Testis (tissue), 2 donors: ENCODE measurements at regions not wholly inside any gene's neighbourhood (a gene's known extent, or its start where the extent isn't known, plus 50 kb on each side); places are given as distances from the start of the nearest gene placed in this dataset.

Source experiments
- DNase-seq: peaks from one replicate; pipeline ENCODE4 v3.0.0-alpha.2; 2019
- H3K27ac ChIP-seq, 2 donors: fragments of 200-600 bp; sonication (generic); one replicate each; pipeline ENCODE4 v1.5.1; 2019
- H3K27me3 ChIP-seq: fragments of 200-600 bp; sonication (generic); one replicate; pipeline ENCODE4 v1.5.1; 2019
- H3K36me3 ChIP-seq: fragments of 200-600 bp; sonication (generic); one replicate; pipeline ENCODE4 v1.5.1; 2017; ENCODE audit warnings: low read depth; ENCODE audit errors: missing control alignments
- H3K4me1 ChIP-seq: fragments of 200-600 bp; sonication (generic); one replicate; pipeline ENCODE4 v1.5.1; 2019
- H3K4me3 ChIP-seq, 2 donors: fragments of 200-600 bp; sonication (generic); one replicate each; pipeline ENCODE4 v1.5.1; 2017 to 2019
- H3K9me3 ChIP-seq: fragments of 200-600 bp; sonication (generic); one replicate; pipeline ENCODE4 v1.5.1; 2017
- POLR2A ChIP-seq: fragments of 450-650 bp; IDR thresholded peaks from one replicate; pipeline ENCODE4 v1.6.1; 2017; ENCODE audit warnings: antibody characterized with exemption, mild to moderate bottlenecking, moderate library complexity
- WGBS, 2 donors: methylation state at CpG; one replicate each; pipeline ENCODE4 v1.1.5; 2018; 5-methylcytosine and 5-hydroxymethylcytosine counted together
- intact Hi-C: fragments of 100-400 bp; cut with DNase I; formaldehyde crosslinking; loops from one replicate; pipeline ENCODE4 v1.15.1; 2023; ENCODE audit warnings: low total_unique reads
- TF ChIP-seq, protein P1 (sequence below), 3 experiments: fragments of 450-650 bp in 2 of 3; fragments of 200-600 bp in 1 of 3; sonication (generic) in 1 of 3; IDR thresholded peaks; one replicate each; pipeline ENCODE4 v1.5.1; 2016 to 2019; ENCODE audit warnings: antibody characterized with exemption in 3 of 3, mild to moderate bottlenecking in 2 of 3, moderate library complexity in 1 of 3

DNA sequence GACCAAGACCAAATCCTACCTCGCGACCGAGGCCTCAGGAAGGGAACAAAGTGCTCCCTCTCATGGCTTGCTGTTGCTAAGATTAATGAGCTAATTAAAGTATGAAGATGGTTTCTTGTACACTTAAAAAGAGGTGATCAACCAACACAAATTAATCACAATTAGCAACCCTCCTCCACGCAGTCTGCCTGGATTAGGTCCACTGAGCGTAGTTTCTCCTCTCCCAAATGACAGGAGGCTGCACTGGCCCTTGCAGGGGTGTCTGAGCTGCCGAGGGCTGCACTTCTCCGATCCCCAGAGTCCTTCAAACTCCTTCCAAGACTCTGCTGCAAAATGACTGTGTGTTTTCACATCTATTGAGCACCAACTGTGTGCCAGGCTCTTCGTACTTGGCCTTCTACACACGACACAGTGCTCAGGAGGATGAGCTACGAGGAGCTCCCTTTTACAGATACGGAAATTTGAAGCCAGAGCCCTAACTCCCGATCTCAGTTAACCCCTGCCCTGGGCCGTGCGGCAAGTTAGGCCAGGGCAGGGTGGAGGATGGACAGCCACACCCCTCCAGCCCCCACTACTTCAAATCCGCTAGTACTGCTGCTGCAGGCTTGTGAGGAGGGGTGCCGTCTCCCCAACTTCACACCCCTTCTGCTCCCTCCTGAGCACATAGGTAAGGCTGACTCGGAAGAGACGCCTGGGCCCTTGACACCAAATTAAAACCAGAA lies 101.0 kb upstream of the LINGO1 start:
- no peak for TF ChIP-seq POLR2A
- TF ChIP-seq, protein P1, sequence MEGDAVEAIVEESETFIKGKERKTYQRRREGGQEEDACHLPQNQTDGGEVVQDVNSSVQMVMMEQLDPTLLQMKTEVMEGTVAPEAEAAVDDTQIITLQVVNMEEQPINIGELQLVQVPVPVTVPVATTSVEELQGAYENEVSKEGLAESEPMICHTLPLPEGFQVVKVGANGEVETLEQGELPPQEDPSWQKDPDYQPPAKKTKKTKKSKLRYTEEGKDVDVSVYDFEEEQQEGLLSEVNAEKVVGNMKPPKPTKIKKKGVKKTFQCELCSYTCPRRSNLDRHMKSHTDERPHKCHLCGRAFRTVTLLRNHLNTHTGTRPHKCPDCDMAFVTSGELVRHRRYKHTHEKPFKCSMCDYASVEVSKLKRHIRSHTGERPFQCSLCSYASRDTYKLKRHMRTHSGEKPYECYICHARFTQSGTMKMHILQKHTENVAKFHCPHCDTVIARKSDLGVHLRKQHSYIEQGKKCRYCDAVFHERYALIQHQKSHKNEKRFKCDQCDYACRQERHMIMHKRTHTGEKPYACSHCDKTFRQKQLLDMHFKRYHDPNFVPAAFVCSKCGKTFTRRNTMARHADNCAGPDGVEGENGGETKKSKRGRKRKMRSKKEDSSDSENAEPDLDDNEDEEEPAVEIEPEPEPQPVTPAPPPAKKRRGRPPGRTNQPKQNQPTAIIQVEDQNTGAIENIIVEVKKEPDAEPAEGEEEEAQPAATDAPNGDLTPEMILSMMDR (IDR thresholded peaks at IDR 0.05), result no peak
- DNase-seq, result no peak
- Histone ChIP-seq H3K9me3 (no peaks in the 10 kb centered on the region), H3K4me1 (no peaks in the 10 kb centered on the region), H3K36me3 (no peaks in the 10 kb centered on the region), H3K27me3 (no peaks in the 10 kb centered on the region), H3K4me3 (no peak overlapping the region), H3K27ac (no peak overlapping the region)
- WGBS, 2 donors, result 70 to 75% methylated on average over 18 of the region's 18 CpGs
- intact Hi-C loops, result no loop called here

DNA sequence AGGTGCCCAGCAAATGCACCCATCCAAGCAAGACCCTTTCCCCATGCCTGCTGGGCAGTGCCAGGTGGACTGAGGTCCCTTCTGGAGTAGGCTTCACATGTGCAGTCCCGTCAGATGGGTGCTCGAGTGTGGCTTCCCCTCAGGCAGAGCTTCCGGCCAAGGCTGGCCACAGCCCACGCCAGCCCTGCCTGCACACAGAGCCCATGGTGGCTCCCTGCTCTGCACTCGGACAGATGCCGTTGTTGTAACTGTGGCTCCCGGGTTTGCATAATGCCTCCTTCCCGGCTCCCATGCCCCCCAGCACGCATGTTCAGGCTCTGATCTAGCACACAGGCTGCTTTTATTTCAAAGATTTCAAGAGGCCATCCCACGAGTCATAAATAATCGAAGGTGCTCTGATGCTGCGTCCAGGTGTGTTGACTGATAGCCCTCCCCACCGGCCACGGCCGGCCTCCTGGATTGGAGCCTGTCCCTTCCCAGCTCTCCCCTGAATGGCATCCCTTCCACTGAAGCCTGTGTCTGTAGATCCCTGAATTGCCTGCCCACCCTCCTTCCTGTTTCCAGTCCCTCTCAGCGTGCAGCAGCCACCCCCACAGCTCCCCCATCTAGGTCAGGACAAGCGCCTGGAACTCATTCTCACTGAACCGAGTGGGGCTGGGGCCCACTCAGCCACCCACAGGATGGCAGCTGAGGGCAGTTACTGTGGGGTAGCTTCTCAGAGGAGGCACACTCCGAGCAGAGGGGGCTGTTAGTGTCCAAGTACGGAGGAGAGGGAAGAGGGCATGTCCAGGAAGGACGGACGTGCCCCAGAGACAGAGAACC lies 100.0 kb upstream of the LINGO1 start:
- Histone ChIP-seq H3K4me3 (no peak overlapping the region), H3K36me3 (no peaks in the 10 kb centered on the region), H3K27me3 (no peaks in the 10 kb centered on the region), H3K4me1 (no peaks in the 10 kb centered on the region), H3K9me3 (no peaks in the 10 kb centered on the region), H3K27ac (no peak overlapping the region)
- no peak for DNase-seq
- WGBS, 2 donors, result 75 to 77% methylated on average over 15 to 22 of the region's 22 CpGs
- intact Hi-C loops, result no loop called here
- TF ChIP-seq, protein P1 (IDR thresholded peaks at IDR 0.05), result no peak
- TF ChIP-seq POLR2A, result no peak

DNA sequence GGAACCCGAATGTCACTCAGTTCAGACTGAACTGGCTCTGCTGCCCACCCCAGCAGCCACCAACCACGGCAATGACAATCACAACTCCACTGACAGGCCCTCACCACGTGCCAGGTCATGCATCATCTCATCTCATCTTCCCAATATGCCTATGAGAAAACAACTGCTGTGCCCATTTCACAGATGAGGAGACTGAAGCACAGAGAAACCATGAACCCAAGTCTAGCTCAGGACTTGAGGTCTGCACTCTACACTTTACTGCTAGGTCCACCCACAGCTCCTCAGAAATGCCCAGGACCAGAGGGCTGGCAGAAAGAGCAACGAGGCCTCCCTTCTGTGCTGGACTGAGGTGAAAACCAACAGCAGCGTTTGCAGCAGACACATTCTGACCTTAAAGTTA lies 99.2 kb upstream of the LINGO1 start:
- no peaks in the 10 kb centered on the region for H3K36me3 ChIP-seq
- no peaks in the 10 kb centered on the region for H3K9me3 ChIP-seq
- no peak overlapping the region for H3K27ac ChIP-seq
- H3K4me3 ChIP-seq, result no peak overlapping the region
- no peak for TF ChIP-seq POLR2A
- TF ChIP-seq, protein P1 (IDR thresholded peaks at IDR 0.05), result no peak
- no peak for DNase-seq
- H3K4me1 ChIP-seq, result no peaks in the 10 kb centered on the region
- H3K27me3 ChIP-seq, result no peaks in the 10 kb centered on the region
- WGBS, 2 donors, result 79 to 89% methylated on average over 5 of the region's 5 CpGs
- intact Hi-C loops, result no loop called here

DNA sequence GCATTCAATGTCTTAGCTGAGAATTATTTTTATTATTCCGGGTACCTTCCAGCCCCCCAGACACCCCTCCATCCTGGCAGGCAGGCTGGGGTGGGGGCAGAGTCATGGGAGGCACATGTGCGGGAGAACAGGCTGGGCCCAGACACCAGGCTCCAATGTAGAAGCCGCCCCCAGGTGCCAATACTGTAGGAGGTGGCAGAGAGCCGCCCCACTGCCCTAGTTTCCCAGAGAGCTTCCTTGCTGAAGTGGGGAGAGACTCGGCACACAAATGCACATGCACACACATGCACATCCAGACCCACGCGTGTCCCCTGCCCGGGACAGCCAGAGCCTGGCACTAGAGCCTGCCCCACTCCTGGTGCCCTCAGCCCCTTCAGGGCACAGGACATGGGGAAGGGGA lies 98.4 kb upstream of the LINGO1 start:
- no peak overlapping the region for H3K27ac ChIP-seq
- DNase-seq, result no peak
- H3K9me3 ChIP-seq, result no peaks in the 10 kb centered on the region
- intact Hi-C loops, result no loop called here
- H3K4me1 ChIP-seq, result no peaks in the 10 kb centered on the region
- H3K36me3 ChIP-seq, result no peaks in the 10 kb centered on the region
- no peak for TF ChIP-seq POLR2A
- TF ChIP-seq, protein P1 (IDR thresholded peaks at IDR 0.05), result no peak
- H3K27me3 ChIP-seq, result no peaks in the 10 kb centered on the region
- WGBS, 2 donors, result 85 to 88% methylated on average over 8 of the region's 8 CpGs
- no peak overlapping the region for H3K4me3 ChIP-seq
